ENCODE measurements at regions not wholly inside any gene's neighbourhood (a gene's known extent, or its start where the extent isn't known, plus 50 kb on each side); places are given as distances from the start of the nearest gene placed in this dataset.

- H3K4me3 Mint-ChIP-seq: no peak overlapping the region
- peak; percentile 42 for DNase-seq
- H3K9me3 Mint-ChIP-seq: peaks cover 75% of the 10 kb centered on the region
- peak; percentile 54 for TF ChIP-seq CTCF (IDR thresholded peaks at IDR 0.05)
- peaks cover 60% of the 10 kb centered on the region for H3K4me1 Mint-ChIP-seq
- peaks cover 4% of the 10 kb centered on the region for H3K27me3 Mint-ChIP-seq (ENCODE audit: low read depth, poor library complexity)
- peak overlapping the region; percentile 100 for H3K27ac Mint-ChIP-seq
- peaks cover 65% of the 10 kb centered on the region for H3K36me3 Mint-ChIP-seq (ENCODE audit: low read depth)
Observed at GRCh38 chr12:14256555-14257169, 108.8 kb upstream of the ATF7IP start.

GRCh38 chr12:14257303-14257733 is 108.2 kb upstream of the ATF7IP start:
- no peak for TF ChIP-seq CTCF (IDR thresholded peaks at IDR 0.05)
- Mint-ChIP-seq H3K27me3 (ENCODE audit: low read depth, poor library complexity) (peaks cover 4% of the 10 kb centered on the region), H3K36me3 (ENCODE audit: low read depth) (peaks cover 70% of the 10 kb centered on the region), H3K9me3 (peaks cover 76% of the 10 kb centered on the region), H3K4me1 (peaks cover 66% of the 10 kb centered on the region), H3K4me3 (no peak overlapping the region), H3K27ac (peak overlapping the region; percentile 100)
- DNase-seq: no peak

GRCh38 chr12:14257734-14258574 is 107.5 kb upstream of the ATF7IP start:
- no peak for TF ChIP-seq CTCF (IDR thresholded peaks at IDR 0.05)
- H3K36me3 Mint-ChIP-seq (ENCODE audit: low read depth): peaks cover 76% of the 10 kb centered on the region
- peak; percentile 84 for DNase-seq
- H3K4me1 Mint-ChIP-seq: peaks cover 71% of the 10 kb centered on the region
- H3K4me3 Mint-ChIP-seq: no peak overlapping the region
- H3K27me3 Mint-ChIP-seq (ENCODE audit: low read depth, poor library complexity): peaks cover 4% of the 10 kb centered on the region
- peak overlapping the region; percentile 100 for H3K27ac Mint-ChIP-seq
- H3K9me3 Mint-ChIP-seq: peaks cover 82% of the 10 kb centered on the region

- Mint-ChIP-seq H3K9me3 (peaks cover 83% of the 10 kb centered on the region), H3K36me3 (ENCODE audit: low read depth) (peaks cover 77% of the 10 kb centered on the region), H3K4me1 (peaks cover 71% of the 10 kb centered on the region), H3K27ac (peak overlapping the region; percentile 100), H3K4me3 (no peak overlapping the region), H3K27me3 (ENCODE audit: low read depth, poor library complexity) (peaks cover 4% of the 10 kb centered on the region)
- peak; percentile 11 for DNase-seq
- TF ChIP-seq CTCF (IDR thresholded peaks at IDR 0.05): no peak
Observed at GRCh38 chr12:14258575-14258940, 106.9 kb upstream of the ATF7IP start.

- TF ChIP-seq CTCF (IDR thresholded peaks at IDR 0.05): no peak
- Mint-ChIP-seq H3K36me3 (ENCODE audit: low read depth) (peaks cover 85% of the 10 kb centered on the region), H3K27ac (no peak overlapping the region), H3K27me3 (ENCODE audit: low read depth, poor library complexity) (peaks cover 4% of the 10 kb centered on the region), H3K4me1 (peaks cover 71% of the 10 kb centered on the region), H3K9me3 (peaks cover 90% of the 10 kb centered on the region), H3K4me3 (no peak overlapping the region)
- no peak for DNase-seq
Observed at GRCh38 chr12:14259481-14260010, 105.9 kb upstream of the ATF7IP start.
